NCI-H2227 (cell line): ENCODE measurements at regions not wholly inside any gene's neighbourhood (a gene's known extent, or its start where the extent isn't known, plus 50 kb on each side); places are given as distances from the start of the nearest gene placed in this dataset.
"Not testable (repeated sequence)": the region's sequence is repeated elsewhere in the genome, so short reads cannot be mapped to it uniquely, and the experiment has no call there.

Experiments used
- DNase-seq: peaks from one replicate; lab custom pipeline; 2025; ENCODE audit not compliant: unreplicated experiment; lab: John Stamatoyannopoulos, UW

GRCh38 chr5:163569284-163569683 lies 63.9 kb downstream of the MAT2B start:
- DNase-seq = peak; percentile 24

DNA sequence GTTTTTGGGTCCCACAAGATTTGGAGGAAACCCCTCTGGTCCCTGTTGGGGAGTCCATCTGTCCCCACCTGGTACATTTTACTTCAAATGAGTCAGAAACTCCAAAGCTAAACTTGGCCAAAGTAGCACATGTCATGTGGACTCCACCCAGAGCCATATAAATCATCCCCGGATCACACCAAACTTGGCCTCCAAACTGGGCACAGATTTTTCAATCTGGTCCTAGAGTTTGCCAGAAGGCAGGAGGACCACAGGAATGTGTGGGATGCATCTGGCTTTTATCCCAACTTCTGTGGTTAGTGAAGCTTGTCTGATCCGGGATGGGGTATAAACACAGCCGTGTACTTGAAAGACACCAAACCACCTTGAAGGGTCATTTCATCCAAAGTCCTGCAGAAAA lies 66.3 kb downstream of the MAT2B start:
- DNase-seq = no peak

DNA sequence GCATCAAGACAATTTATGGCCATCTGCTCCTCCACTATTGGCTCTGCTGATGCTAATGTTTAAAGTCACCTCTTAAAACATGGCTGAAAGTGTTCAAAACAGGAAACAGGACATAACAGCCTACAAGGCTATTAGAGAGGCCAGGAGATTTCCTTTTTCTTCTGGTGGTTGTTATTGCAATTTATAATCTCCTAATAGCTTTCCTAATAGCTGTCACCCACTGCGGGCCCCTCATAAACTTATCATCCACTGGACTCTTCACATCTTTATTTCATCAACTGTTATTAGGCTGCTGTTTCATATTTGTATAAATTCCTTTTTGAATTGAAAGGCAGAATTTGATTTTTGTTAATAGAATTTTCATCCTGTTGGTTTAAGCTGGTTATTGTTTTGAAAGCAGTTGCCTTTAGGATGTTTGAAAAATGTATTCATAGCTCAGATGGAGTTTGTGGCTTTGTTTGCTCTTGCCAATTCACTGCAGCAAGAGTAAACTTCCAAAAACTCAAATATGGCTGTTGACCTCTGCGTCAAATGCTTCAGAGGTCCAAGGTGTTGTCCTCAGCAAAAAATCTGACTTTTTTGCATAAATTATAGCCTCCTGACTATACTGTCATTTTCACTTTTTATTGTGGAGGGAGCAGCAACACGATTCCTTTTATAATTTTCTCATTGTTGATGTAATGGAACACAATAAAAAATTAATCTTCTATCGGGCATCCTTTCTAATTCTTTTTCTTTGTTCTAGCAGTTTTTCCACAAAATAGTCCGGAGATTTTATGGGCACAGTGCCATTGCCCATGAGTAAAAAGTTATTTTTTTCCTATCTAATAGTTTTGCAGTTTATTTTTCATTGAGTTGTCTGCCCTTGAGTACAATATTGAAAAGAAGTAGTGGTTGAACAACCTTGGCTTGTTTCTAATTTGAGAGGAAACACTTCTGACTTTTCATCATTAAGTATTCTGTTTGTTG lies 69.3 kb downstream of the MAT2B start:
- DNase-seq = no peak

GRCh38 chr5:163578652-163579051 lies 73.2 kb downstream of the MAT2B start:
- no peak for DNase-seq

DNA sequence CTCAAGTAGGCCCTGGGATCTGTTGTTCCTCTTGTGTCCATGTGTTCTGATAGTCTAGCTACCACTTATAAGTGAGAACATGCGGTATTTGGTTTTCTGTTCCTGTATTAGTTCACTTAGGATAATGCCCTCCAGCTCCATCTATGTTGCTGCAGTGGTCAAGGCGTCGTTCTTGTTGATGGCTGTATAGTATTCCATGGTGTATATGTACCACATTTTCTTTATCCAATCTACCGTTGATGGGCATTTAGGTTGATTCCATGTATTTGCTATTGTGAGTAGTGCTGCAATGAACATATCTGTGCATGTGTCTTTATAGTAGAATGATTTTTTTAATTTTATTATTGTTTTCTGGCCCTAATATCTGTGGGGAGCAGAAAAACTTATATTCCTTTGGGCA lies 74.3 kb downstream of the MAT2B start:
- DNase-seq = no peak

DNA sequence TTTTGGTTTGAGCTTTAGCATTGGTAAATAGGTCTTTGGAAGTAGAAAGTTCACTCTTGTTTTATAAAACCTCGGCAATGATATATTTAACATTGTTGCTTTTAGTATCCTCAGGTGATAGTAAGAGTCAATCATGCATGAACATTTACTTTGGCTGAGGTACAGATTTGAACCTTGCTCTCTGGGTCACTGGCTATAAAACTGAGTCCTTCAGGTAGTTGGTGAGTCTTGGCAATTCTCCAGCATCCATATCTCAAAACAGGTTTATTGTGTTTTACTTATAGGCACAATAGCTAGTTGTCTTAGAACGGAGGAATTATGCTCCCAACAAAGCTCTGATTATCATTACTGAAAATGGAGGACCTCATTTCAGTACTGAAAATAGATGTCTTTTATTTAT lies 75.1 kb downstream of the MAT2B start:
- DNase-seq = no peak

DNA sequence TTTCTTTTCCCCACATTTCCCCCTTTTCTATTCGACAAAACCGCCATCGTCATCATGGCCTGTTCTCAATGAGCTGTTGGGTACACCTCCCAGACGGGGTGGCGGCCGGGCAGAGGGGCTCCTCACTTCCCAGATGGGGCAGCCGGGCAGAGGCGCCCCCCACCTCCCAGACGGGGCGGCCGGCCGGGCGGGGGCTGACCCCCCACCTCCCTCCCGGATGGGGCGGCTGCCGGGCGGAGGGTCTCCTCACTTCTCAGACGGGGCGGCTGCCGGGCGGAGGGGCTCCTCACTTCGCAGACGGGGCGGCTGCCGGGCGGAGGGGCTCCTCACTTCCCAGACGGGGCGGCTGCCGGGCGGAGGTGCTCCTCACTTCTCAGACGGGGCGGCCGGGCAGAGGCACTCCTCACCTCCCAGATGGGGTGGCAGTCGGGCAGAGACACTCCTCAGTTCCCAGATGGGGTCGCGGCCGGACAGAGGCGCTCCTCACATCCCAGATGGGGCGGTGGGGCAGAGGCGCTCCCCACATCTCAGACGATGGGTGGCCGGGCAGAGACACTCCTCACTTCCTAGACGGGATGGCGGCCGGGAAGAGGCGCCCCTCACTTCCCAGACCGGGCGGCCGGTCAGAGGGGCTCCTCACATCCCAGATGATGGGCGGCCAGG lies 78.2 kb downstream of the MAT2B start:
- DNase-seq = not testable (repeated sequence)

DNA sequence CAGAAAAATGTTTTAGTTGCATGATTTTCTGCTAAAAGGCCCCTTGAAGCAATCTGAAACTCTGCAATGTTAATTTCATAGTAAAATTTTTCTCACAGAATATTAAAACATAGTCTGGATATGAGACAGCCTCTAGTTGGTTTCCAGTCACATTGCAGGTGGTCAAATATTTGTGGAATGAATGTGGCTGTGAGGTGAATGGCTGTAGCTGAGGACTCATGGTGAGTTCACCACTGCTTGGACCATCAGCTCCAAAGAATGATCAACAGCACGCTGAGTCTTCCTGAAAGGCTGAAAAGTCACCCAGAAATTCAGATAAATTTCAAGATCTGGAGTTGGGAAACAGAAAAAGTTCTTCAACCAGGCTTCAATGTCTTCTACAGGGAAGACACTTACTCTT lies 79.8 kb downstream of the MAT2B start:
- no peak for DNase-seq

- no peak for DNase-seq
Measured at GRCh38 chr5:163586531-163586956, 81.1 kb downstream of the MAT2B start.

GRCh38 chr5:163594951-163595350 lies 89.5 kb downstream of the MAT2B start:
- DNase-seq = no peak

DNA sequence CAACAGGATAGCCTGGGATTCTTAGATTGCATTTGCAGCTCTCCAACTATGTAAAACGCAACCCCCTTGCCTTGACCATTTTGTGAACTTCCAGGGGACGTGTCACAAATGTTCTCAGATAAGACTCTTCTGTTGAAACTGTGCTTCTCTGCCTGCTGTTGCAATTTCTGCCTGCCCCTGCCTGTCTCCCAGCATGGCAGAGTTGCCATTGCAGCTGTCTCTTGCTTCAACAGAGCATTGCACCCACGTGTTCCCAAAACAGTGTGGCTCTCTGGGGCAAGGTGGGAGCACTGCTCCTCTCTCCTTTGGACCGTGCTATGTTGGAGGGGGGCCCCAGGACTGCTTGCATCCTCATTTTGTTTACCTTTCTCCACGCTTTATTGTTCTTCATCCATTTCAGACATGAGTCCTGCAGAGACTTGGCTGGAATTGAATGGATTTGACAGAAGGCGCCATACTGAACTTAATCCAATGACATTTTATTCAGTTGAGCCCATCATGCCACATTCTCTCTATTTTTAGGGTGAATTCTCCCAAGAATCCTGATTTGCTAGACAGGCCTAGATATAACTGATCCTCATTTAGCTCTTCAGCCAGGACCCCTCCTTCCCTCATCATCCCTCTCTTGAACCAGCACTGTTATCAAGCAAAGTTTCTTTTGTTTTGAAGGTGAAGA lies 90.7 kb downstream of the MAT2B start:
- DNase-seq = no peak

GRCh38 chr5:163596608-163597315 lies 91.3 kb downstream of the MAT2B start:
- DNase-seq = no peak

GRCh38 chr5:163604013-163604412 lies 98.6 kb downstream of the MAT2B start:
- DNase-seq = peak; percentile 61

GRCh38 chr5:163607256-163607655 lies 101.8 kb downstream of the MAT2B start:
- DNase-seq = no peak

DNA sequence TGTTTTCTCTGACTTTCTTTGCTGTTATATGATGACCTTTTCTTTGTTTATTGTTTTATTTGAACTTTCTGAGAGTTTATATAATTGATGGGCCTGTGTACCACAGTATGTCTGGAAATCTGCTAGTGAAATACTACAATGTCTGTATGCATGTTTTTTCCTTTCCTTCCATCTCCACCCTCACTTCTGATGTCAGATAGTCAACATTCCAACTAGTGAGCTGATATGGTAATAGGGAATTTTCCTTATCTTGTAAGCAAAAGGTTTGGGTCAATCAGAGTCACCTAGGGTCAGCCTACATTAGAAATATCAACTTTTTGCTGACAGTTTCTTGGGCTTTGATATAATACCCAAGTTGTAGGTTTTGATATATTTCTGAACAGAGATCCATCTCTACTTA lies 103.2 kb downstream of the MAT2B start:
- DNase-seq = no peak

- no peak for DNase-seq
Measured at GRCh38 chr5:163609910-163610309, 104.5 kb downstream of the MAT2B start.

GRCh38 chr5:163612358-163613149 lies 107.1 kb downstream of the MAT2B start:
- DNase-seq = peak; percentile 32

GRCh38 chr5:163613150-163613442 lies 107.7 kb downstream of the MAT2B start:
- no peak for DNase-seq

DNA sequence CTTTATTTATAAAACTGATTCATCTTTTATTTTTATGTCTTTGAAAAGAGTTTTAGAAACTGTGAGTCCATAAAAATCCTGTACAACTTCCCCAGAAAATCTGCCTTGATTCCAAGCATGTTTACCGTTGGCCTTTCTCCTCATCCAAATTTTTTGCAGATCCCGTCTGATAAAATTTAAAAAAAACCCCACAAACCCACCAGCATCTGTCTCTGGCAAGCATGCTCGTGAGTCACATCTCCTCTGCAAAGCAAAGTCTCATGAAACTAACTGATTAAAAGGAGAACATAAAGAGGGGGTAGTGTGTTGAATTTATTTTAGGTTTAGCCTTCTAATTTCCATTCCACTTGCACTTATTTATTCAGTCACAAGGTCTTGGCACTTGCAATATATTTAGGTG lies 109.4 kb downstream of the MAT2B start:
- DNase-seq = no peak

DNA sequence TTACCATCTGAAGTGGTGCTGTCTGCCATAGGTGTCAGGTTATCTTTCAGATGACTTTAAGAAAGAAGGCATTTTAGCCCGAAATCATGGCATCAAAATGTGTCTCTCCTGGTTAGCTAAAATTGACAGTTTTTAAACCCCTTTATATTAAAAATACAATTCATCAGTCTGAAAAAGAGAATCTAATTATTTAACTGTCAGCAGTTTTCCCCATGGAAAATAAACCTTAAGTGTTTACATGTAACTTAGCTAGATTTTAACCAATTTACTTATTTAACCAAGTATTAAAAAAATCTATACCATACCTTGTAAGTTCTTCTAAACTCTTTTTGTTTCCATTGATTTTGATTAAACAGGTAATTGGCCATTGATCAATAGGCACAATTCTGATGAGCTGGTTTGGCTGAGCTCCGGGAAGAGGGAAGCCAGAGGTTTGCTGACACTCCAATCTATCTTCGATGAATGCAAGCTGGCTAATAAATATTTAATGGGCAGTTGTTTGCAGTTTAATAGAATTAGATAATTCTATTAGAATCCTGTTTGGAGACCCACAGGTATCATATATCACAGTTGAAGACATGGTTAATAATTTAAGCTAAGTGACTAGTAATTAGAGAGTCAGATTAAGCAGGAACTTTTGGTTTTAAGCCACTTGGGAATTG lies 114.0 kb downstream of the MAT2B start:
- DNase-seq = no peak
